ENCODE measurements at regions not wholly inside any gene's neighbourhood (a gene's known extent, or its start where the extent isn't known, plus 50 kb on each side); places are given as distances from the start of the nearest gene placed in this dataset.

GRCh38 chr5:96033116-96033515, 71.5 kb upstream of the ELL2 start:
- no peaks in the 10 kb centered on the region for H4K20me1 ChIP-seq (replicated peaks; ENCODE audit: control insufficient read depth, extremely low read depth, insufficient read depth, low read length)
- no peaks in the 10 kb centered on the region for H3K9me1 ChIP-seq (replicated peaks; ENCODE audit: control insufficient read depth, extremely low read depth, insufficient read depth, low read length)
- DNase-seq (ENCODE audit: low read depth, low spot score): no peak
- POLR2A ChIA-PET: no interaction called here
- dilution Hi-C loops (cut with MboI; ENCODE audit: extremely low pct_ligation_motif_present, low sequenced_read_pairs): no loop called here
- intact Hi-C loops (cut with micrococcal nuclease): no loop called here
- no TSS peak for BruUV-seq (replicated peaks)
- H2AFZ ChIP-seq (ENCODE audit: low read depth, low read length): no peak overlapping the region
- no peaks in the 10 kb centered on the region for H3K4me1 ChIP-seq (ENCODE audit: control insufficient read depth, extremely low read depth, insufficient read depth, low read length)
- TF ChIP-seq GATA2 (IDR thresholded peaks at IDR 0.05; ENCODE audit: insufficient read depth, insufficient read length, low read depth, low read length): no peak
- no peak for TF ChIP-seq CTCF (IDR thresholded peaks at IDR 0.05; ENCODE audit: extremely low read depth in 1 of 2, insufficient read depth in 1 of 2, low read depth in 1 of 2, low read length in 2 of 2)
- no peak for TF ChIP-seq FOS (IDR thresholded peaks at IDR 0.05; ENCODE audit: borderline replicate concordance, insufficient read depth, low read length)
- no peak for TF ChIP-seq MAX (IDR thresholded peaks at IDR 0.05; ENCODE audit: insufficient read depth, insufficient read length)
- TF ChIP-seq EZH2 (IDR thresholded peaks at IDR 0.05; ENCODE audit: borderline replicate concordance, low read depth, low read length, severe bottlenecking): no peak
- TF ChIP-seq POLR2AphosphoS5 (IDR thresholded peaks at IDR 0.05; ENCODE audit: insufficient read depth, low read depth, low read length): no peak
- no peak for TF ChIP-seq JUN (IDR thresholded peaks at IDR 0.05; ENCODE audit: borderline replicate concordance, insufficient read depth, insufficient read length, low read depth)
- TF ChIP-seq MYC (IDR thresholded peaks at IDR 0.05; ENCODE audit: low read depth, low read length): no peak
- TF ChIP-seq POLR2A (IDR thresholded peaks at IDR 0.05; ENCODE audit: low read depth, low read length): no peak
- no peaks in the 10 kb centered on the region for H3K36me3 ChIP-seq (ENCODE audit: control insufficient read depth in 2 of 2, extremely low read depth in 1 of 2, insufficient read depth in 2 of 2, low read length in 2 of 2)
- H3K9me3 ChIP-seq (replicated peaks; ENCODE audit: control insufficient read depth, insufficient read depth, low read length): no peaks in the 10 kb centered on the region
- no peak for FAIRE-seq
- no peak overlapping the region for H3K9ac ChIP-seq (replicated peaks; ENCODE audit: extremely low read depth, insufficient read depth, low read length)
- H3K27ac ChIP-seq (ENCODE audit: insufficient read depth, low read depth, low read length): no peak overlapping the region
- H3K4me3 ChIP-seq (replicated peaks in 1 of 3; ENCODE audit: insufficient read depth in 1 of 3, low read depth in 1 of 3, low read length in 3 of 3): no peak overlapping the region
- H3K4me2 ChIP-seq (ENCODE audit: insufficient read depth, low read length): no peak overlapping the region
- no peaks in the 10 kb centered on the region for H3K79me2 ChIP-seq (ENCODE audit: control insufficient read depth, insufficient read depth, low read length)
- CTCF ChIA-PET: no interaction called here
- no peaks in the 10 kb centered on the region for H3K27me3 ChIP-seq (ENCODE audit: control insufficient read depth in 2 of 2, insufficient read depth in 2 of 2, low read length in 2 of 2)
